Fibroblast of mammary gland (primary cell): ENCODE measurements at regions not wholly inside any gene's neighbourhood (a gene's known extent, or its start where the extent isn't known, plus 50 kb on each side); places are given as distances from the start of the nearest gene placed in this dataset.
A peak's percentile ranks its signal among the peaks of the same experiment; 100 is the strongest.

ENCODE experiments used
- DNase-seq: peaks from one replicate; pipeline ENCODE4 v3.0.0-alpha.2; 2010; ENCODE audit warnings: low read depth
- H3K4me3 ChIP-seq: 2 replicates; pipeline ENCODE4 v1.5.1; 2011; ENCODE audit warnings: low read depth, mild to moderate bottlenecking, low read length, moderate library complexity; ENCODE audit not compliant: control insufficient read depth
- CTCF ChIP-seq: conservative IDR thresholded peaks from 2 replicates; pipeline ENCODE4 v1.5.1; 2011; ENCODE audit warnings: low read depth, low read length, inconsistent platforms; ENCODE audit not compliant: control insufficient read depth, insufficient read depth

- no peak for DNase-seq
- no peak for TF ChIP-seq CTCF
- no peak overlapping the region for H3K4me3 ChIP-seq
Measured at GRCh38 chr3:194961571-194961970, 275.9 kb downstream of the FAM43A start.

- no peak for DNase-seq
Measured at GRCh38 chr3:194962056-194962455, 276.4 kb downstream of the FAM43A start.

GRCh38 chr3:194964809-194965208 is 279.1 kb downstream of the FAM43A start:
- H3K4me3 ChIP-seq = no peak overlapping the region
- no peak for DNase-seq
- TF ChIP-seq CTCF = no peak

More at GRCh38 chr3:194962056-194962455, 276.4 kb downstream of the FAM43A start:
- H3K4me3 ChIP-seq = no peak overlapping the region
- TF ChIP-seq CTCF = no peak

GRCh38 chr3:194967151-194968117 is 281.8 kb downstream of the FAM43A start:
- no peak overlapping the region for H3K4me3 ChIP-seq
- peak; percentile 30 for DNase-seq
- TF ChIP-seq CTCF = no peak

- DNase-seq = no peak
- TF ChIP-seq CTCF = no peak
- no peak overlapping the region for H3K4me3 ChIP-seq
Measured at GRCh38 chr3:194970066-194970465, 284.4 kb downstream of the FAM43A start.

GRCh38 chr3:194971009-194971408 is 285.3 kb downstream of the FAM43A start:
- no peak overlapping the region for H3K4me3 ChIP-seq
- no peak for DNase-seq
- no peak for TF ChIP-seq CTCF

- TF ChIP-seq CTCF = no peak
- no peak for DNase-seq
- no peak overlapping the region for H3K4me3 ChIP-seq
Measured at GRCh38 chr3:194971965-194972364, 286.3 kb downstream of the FAM43A start.
